WTC11 (cell line): ENCODE measurements at regions not wholly inside any gene's neighbourhood (a gene's known extent, or its start where the extent isn't known, plus 50 kb on each side); places are given as distances from the start of the nearest gene placed in this dataset.
"Not testable (repeated sequence)": the region's sequence is repeated elsewhere in the genome, so short reads cannot be mapped to it uniquely, and the experiment has no call there.

Experiments used
- ATAC-seq: fragments of 200-7000 bp; cut with Tn5 transposase; 2 replicates; pipeline ENCODE4 v1.10.0; 2021; ENCODE audit warnings: mild to moderate bottlenecking, moderate library complexity
- CTCF ChIA-PET: fragments of 300-600 bp; sonication (Branson Sonifier 250); formaldehyde crosslinking; loops from one replicate; lab custom pipeline; 2021; ENCODE audit warnings: antibody characterized with exemption; lab: Charles Lee
- POLR2A ChIA-PET: fragments of 350-600 bp; sonication (Branson Sonifier 250); formaldehyde crosslinking; loops from one replicate; lab custom pipeline; 2021; ENCODE audit warnings: antibody characterized with exemption; lab: Charles Lee
- DNase-seq: peaks from one replicate; pipeline ENCODE4 v3.0.0; 2021; ENCODE audit warnings: low spot score
- H3K27ac Mint-ChIP-seq: 2 replicates; pipeline ENCODE4 v1.8.0; 2021; ENCODE audit warnings: mixed read lengths
- H3K27me3 Mint-ChIP-seq: 2 replicates; pipeline ENCODE4 v1.8.0; 2021; ENCODE audit warnings: low read depth, mild to moderate bottlenecking, moderate library complexity, mixed read lengths
- H3K36me3 Mint-ChIP-seq: 2 replicates; pipeline ENCODE4 v1.8.0; 2021; ENCODE audit warnings: mixed read lengths
- H3K4me1 Mint-ChIP-seq: 2 replicates; pipeline ENCODE4 v1.8.0; 2022; ENCODE audit warnings: mixed read lengths
- H3K4me3 Mint-ChIP-seq: 2 replicates; pipeline ENCODE4 v1.8.0; 2021; ENCODE audit warnings: mild to moderate bottlenecking, moderate library complexity, mixed read lengths
- H3K9me3 Mint-ChIP-seq: 2 replicates; pipeline ENCODE4 v1.8.0; 2021; ENCODE audit warnings: mixed read lengths
- AFF4 ChIP-seq: sonication (generic); formaldehyde crosslinking; IDR thresholded peaks from 2 replicates; pipeline ENCODE4 v1.8.1; 2023; ENCODE audit warnings: mild to moderate bottlenecking, missing genetic modification reagents, borderline replicate concordance
- CBFB ChIP-seq: sonication (generic); formaldehyde crosslinking; IDR thresholded peaks from 2 replicates; pipeline ENCODE4 v1.8.1; 2022; ENCODE audit warnings: mild to moderate bottlenecking, low read depth, missing genetic modification reagents
- CREB1 ChIP-seq: sonication (generic); formaldehyde crosslinking; IDR thresholded peaks from 2 replicates; pipeline ENCODE4 v1.8.0; 2023; ENCODE audit warnings: mild to moderate bottlenecking, missing genetic modification reagents
- ETV6 ChIP-seq: sonication (generic); formaldehyde crosslinking; IDR thresholded peaks from 2 replicates; pipeline ENCODE4 v1.8.1; 2022; ENCODE audit warnings: mild to moderate bottlenecking, missing genetic modification reagents
- FOXK1 ChIP-seq: sonication (generic); formaldehyde crosslinking; IDR thresholded peaks from 2 replicates; pipeline ENCODE4 v1.8.0; 2022; ENCODE audit warnings: mild to moderate bottlenecking, moderate library complexity, missing genetic modification reagents
- HMGA2 ChIP-seq: fragments of 250-450 bp; sonication (Bioruptor Pico); IDR thresholded peaks from 2 replicates; pipeline ENCODE4 v1.4.0; 2021; ENCODE audit warnings: mild to moderate bottlenecking, moderate library complexity
- KAT7 ChIP-seq: sonication (generic); formaldehyde crosslinking; IDR thresholded peaks from 2 replicates; pipeline ENCODE4 v1.8.1; 2023; ENCODE audit warnings: missing genetic modification reagents, mild to moderate bottlenecking, borderline replicate concordance
- MAX ChIP-seq: sonication (generic); formaldehyde crosslinking; IDR thresholded peaks from 2 replicates; pipeline ENCODE4 v1.8.0; 2022; ENCODE audit warnings: mild to moderate bottlenecking, missing genetic modification reagents
- MXD4 ChIP-seq: fragments of 250-450 bp; sonication (Bioruptor Pico); IDR thresholded peaks from 2 replicates; pipeline ENCODE4 v1.8.0; 2021; ENCODE audit warnings: mild to moderate bottlenecking, moderate library complexity, borderline replicate concordance
- NFE2L1 ChIP-seq: sonication (generic); formaldehyde crosslinking; IDR thresholded peaks from 2 replicates; pipeline ENCODE4 v1.8.1; 2023; ENCODE audit warnings: missing genetic modification reagents
- NR3C1 ChIP-seq: sonication (generic); formaldehyde crosslinking; conservative IDR thresholded peaks from 2 replicates; pipeline ENCODE4 v1.8.1; 2023; ENCODE audit warnings: low read depth, mild to moderate bottlenecking, missing genetic modification reagents
- RORB ChIP-seq: fragments of 250-450 bp; sonication (Bioruptor Pico); IDR thresholded peaks from 2 replicates; pipeline ENCODE4 v1.9.0; 2021; ENCODE audit warnings: mild to moderate bottlenecking
- TCF7 ChIP-seq: sonication (generic); formaldehyde crosslinking; IDR thresholded peaks from 2 replicates; pipeline ENCODE4 v1.8.0; 2022; ENCODE audit warnings: mild to moderate bottlenecking, low read depth, missing genetic modification reagents, moderate library complexity
- TEAD1 ChIP-seq: sonication (generic); formaldehyde crosslinking; IDR thresholded peaks from 2 replicates; pipeline ENCODE4 v1.8.0; 2022; ENCODE audit warnings: mild to moderate bottlenecking, missing genetic modification reagents
- TP53 ChIP-seq: sonication (generic); formaldehyde crosslinking; IDR thresholded peaks from 2 replicates; pipeline ENCODE4 v1.8.1; 2023; ENCODE audit warnings: mild to moderate bottlenecking, missing genetic modification reagents
- USF2 ChIP-seq: sonication (generic); formaldehyde crosslinking; IDR thresholded peaks from 2 replicates; pipeline ENCODE4 v1.8.1; 2023; ENCODE audit warnings: mild to moderate bottlenecking, missing genetic modification reagents, moderate library complexity
- ZNF416 ChIP-seq: fragments of 250-450 bp; sonication (Bioruptor Pico); IDR thresholded peaks from 2 replicates; pipeline ENCODE4 v1.9.0; 2021; ENCODE audit warnings: mild to moderate bottlenecking, inconsistent platforms
- ZNF532 ChIP-seq: fragments of 250-450 bp; sonication (Bioruptor Pico); IDR thresholded peaks from 2 replicates; pipeline ENCODE4 v1.9.0; 2021; ENCODE audit warnings: mild to moderate bottlenecking, borderline replicate concordance
- ZNF671 ChIP-seq: fragments of 250-450 bp; sonication (Bioruptor Pico); IDR thresholded peaks from 2 replicates; pipeline ENCODE4 v1.8.0; 2021; ENCODE audit warnings: mild to moderate bottlenecking
- ZSCAN18 ChIP-seq: fragments of 250-450 bp; sonication (Bioruptor Pico); IDR thresholded peaks from 2 replicates; pipeline ENCODE4 v2.1.2; 2022; ENCODE audit warnings: mild to moderate bottlenecking, moderate library complexity

GRCh38 chr11:16505481-16505880 lies 149.1 kb upstream of the SOX6 start:
- no peak for TF ChIP-seq MXD4
- no peak for TF ChIP-seq ZSCAN18 (CRISPR knock-in tag)
- TF ChIP-seq USF2 (CRISPR knock-in tag), result no peak
- TF ChIP-seq KAT7 (CRISPR knock-in tag), result no peak
- TF ChIP-seq MAX (CRISPR knock-in tag), result no peak
- no peak for TF ChIP-seq ETV6 (CRISPR knock-in tag)
- TF ChIP-seq NFE2L1 (CRISPR knock-in tag), result no peak
- no peak for TF ChIP-seq FOXK1 (CRISPR knock-in tag)
- TF ChIP-seq AFF4 (CRISPR knock-in tag), result no peak
- TF ChIP-seq TEAD1, result no peak
- TF ChIP-seq ZNF671 (CRISPR knock-in tag), result no peak
- no peak for TF ChIP-seq ZNF416 (CRISPR knock-in tag)
- TF ChIP-seq RORB (CRISPR knock-in tag), result no peak
- TF ChIP-seq NR3C1, result no peak
- TF ChIP-seq ZNF532 (CRISPR knock-in tag), result no peak
- no peak for TF ChIP-seq HMGA2 (CRISPR knock-in tag)
- no peak for TF ChIP-seq CBFB (CRISPR knock-in tag)
- TF ChIP-seq TP53 (CRISPR knock-in tag), result no peak
- no peak for TF ChIP-seq CREB1
- no peak for TF ChIP-seq TCF7
- Mint-ChIP-seq H3K27ac (no peak overlapping the region), H3K4me3 (no peak overlapping the region), H3K9me3 (peaks cover 34% of the 10 kb centered on the region), H3K27me3 (peaks cover 91% of the 10 kb centered on the region), H3K36me3 (peaks cover 3% of the 10 kb centered on the region; the same call in 1 of the 2 replicates), H3K4me1 (peaks cover 5% of the 10 kb centered on the region)
- ChIA-PET CTCF (no interaction called here), POLR2A (no interaction called here)
- ATAC-seq (peak; percentile 75), DNase-seq (peak; percentile 17)

GRCh38 chr11:16503891-16504290 lies 147.5 kb upstream of the SOX6 start:
- ATAC-seq, CTCF ChIA-PET: not testable (repeated sequence)
- H3K27me3 Mint-ChIP-seq, result peaks cover 99% of the 10 kb centered on the region

More at GRCh38 chr11:16503891-16504290, 147.5 kb upstream of the SOX6 start:
- H3K36me3 Mint-ChIP-seq, POLR2A ChIA-PET, DNase-seq, H3K4me1 Mint-ChIP-seq, H3K27ac Mint-ChIP-seq, H3K4me3 Mint-ChIP-seq: not testable (repeated sequence)
- peaks cover 34% of the 10 kb centered on the region for H3K9me3 Mint-ChIP-seq
